Neural cell (in vitro differentiated cells): ENCODE measurements at regions not wholly inside any gene's neighbourhood (a gene's known extent, or its start where the extent isn't known, plus 50 kb on each side); places are given as distances from the start of the nearest gene placed in this dataset.

ENCODE experiments used
- EP300 ChIP-seq: fragments of 450-650 bp; conservative IDR thresholded peaks from 2 replicates; pipeline ENCODE4 v1.6.1; 2014; ENCODE audit warnings: antibody characterized with exemption, mild to moderate bottlenecking, moderate library complexity; ENCODE audit not compliant: poor library complexity, severe bottlenecking
- EZH2 ChIP-seq: fragments of 200-600, 300-800 bp; shearing (Covaris generic), sonication (generic); IDR thresholded peaks from 2 replicates; pipeline ENCODE4 v1.6.1; 2014; ENCODE audit warnings: antibody characterized with exemption, low read length, borderline replicate concordance, mild to moderate bottlenecking; ENCODE audit not compliant: insufficient read depth, poor library complexity, severe bottlenecking
- MXI1 ChIP-seq: fragments of 450-650 bp; conservative IDR thresholded peaks from 2 replicates; pipeline ENCODE4 v1.6.1; 2014; ENCODE audit warnings: antibody characterized with exemption, mild to moderate bottlenecking; ENCODE audit not compliant: poor library complexity, severe bottlenecking
- POLR2AphosphoS5 ChIP-seq: IDR thresholded peaks from 2 replicates; pipeline ENCODE4 v1.6.1; 2012
- RAD21 ChIP-seq: fragments of 450-650 bp; conservative IDR thresholded peaks from 2 replicates; pipeline ENCODE4 v1.6.1; 2014; ENCODE audit warnings: antibody characterized with exemption, mild to moderate bottlenecking, moderate library complexity
- SMC3 ChIP-seq: fragments of 450-650 bp; conservative IDR thresholded peaks from 2 replicates; pipeline ENCODE4 v1.6.1; 2014; ENCODE audit warnings: antibody characterized with exemption, mild to moderate bottlenecking, moderate library complexity; ENCODE audit not compliant: poor library complexity
- TAF1 ChIP-seq: IDR thresholded peaks from 2 replicates; pipeline ENCODE4 v1.6.1; 2012; ENCODE audit warnings: low read depth
- TF ChIP-seq, protein P1 (sequence below): fragments of 450-650 bp; IDR thresholded peaks from 2 replicates; pipeline ENCODE4 v1.5.1; 2014; ENCODE audit warnings: antibody characterized with exemption, mild to moderate bottlenecking, moderate library complexity; ENCODE audit not compliant: poor library complexity, severe bottlenecking
- TF ChIP-seq, protein P2 (sequence below): IDR thresholded peaks from 2 replicates; pipeline ENCODE4 v1.6.1; 2012; ENCODE audit warnings: borderline replicate concordance

DNA sequence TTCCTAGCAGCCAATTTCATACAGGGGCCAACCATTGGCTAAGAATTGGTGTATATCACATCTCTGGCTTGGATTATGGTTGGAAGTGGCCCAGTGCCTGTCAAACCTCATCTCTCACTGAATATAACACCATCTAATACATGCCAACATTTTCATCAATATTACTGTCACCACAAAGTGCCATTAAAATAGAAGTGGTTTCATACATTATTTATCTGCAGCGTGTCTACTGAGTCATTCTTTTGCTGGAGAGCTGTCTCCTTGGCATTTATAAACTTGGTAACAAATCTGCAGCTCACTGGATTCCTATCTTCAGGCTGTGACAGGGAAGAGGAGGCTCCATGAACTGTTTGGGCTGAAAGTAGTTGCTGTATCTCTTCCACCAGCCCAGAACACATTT, 70.9 kb downstream of the PTTG1 start:
- TF ChIP-seq, protein P1, sequence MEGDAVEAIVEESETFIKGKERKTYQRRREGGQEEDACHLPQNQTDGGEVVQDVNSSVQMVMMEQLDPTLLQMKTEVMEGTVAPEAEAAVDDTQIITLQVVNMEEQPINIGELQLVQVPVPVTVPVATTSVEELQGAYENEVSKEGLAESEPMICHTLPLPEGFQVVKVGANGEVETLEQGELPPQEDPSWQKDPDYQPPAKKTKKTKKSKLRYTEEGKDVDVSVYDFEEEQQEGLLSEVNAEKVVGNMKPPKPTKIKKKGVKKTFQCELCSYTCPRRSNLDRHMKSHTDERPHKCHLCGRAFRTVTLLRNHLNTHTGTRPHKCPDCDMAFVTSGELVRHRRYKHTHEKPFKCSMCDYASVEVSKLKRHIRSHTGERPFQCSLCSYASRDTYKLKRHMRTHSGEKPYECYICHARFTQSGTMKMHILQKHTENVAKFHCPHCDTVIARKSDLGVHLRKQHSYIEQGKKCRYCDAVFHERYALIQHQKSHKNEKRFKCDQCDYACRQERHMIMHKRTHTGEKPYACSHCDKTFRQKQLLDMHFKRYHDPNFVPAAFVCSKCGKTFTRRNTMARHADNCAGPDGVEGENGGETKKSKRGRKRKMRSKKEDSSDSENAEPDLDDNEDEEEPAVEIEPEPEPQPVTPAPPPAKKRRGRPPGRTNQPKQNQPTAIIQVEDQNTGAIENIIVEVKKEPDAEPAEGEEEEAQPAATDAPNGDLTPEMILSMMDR = no peak
- TF ChIP-seq POLR2AphosphoS5 (peak; percentile 79), TAF1 (no peak), EP300 (peak; percentile 94), RAD21 (no peak), EZH2 (no peak), MXI1 (no peak), SMC3 (peak; percentile 20)
- TF ChIP-seq, protein P2, sequence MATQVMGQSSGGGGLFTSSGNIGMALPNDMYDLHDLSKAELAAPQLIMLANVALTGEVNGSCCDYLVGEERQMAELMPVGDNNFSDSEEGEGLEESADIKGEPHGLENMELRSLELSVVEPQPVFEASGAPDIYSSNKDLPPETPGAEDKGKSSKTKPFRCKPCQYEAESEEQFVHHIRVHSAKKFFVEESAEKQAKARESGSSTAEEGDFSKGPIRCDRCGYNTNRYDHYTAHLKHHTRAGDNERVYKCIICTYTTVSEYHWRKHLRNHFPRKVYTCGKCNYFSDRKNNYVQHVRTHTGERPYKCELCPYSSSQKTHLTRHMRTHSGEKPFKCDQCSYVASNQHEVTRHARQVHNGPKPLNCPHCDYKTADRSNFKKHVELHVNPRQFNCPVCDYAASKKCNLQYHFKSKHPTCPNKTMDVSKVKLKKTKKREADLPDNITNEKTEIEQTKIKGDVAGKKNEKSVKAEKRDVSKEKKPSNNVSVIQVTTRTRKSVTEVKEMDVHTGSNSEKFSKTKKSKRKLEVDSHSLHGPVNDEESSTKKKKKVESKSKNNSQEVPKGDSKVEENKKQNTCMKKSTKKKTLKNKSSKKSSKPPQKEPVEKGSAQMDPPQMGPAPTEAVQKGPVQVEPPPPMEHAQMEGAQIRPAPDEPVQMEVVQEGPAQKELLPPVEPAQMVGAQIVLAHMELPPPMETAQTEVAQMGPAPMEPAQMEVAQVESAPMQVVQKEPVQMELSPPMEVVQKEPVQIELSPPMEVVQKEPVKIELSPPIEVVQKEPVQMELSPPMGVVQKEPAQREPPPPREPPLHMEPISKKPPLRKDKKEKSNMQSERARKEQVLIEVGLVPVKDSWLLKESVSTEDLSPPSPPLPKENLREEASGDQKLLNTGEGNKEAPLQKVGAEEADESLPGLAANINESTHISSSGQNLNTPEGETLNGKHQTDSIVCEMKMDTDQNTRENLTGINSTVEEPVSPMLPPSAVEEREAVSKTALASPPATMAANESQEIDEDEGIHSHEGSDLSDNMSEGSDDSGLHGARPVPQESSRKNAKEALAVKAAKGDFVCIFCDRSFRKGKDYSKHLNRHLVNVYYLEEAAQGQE = no peak
